Thoracic aorta (tissue), 2 donors: ENCODE measurements at regions not wholly inside any gene's neighbourhood (a gene's known extent, or its start where the extent isn't known, plus 50 kb on each side); places are given as distances from the start of the nearest gene placed in this dataset.

Source experiments
- ATAC-seq: fragments of 150-250 bp; one replicate; pipeline ENCODE4 v1.8.0; 2017; ENCODE audit warnings: low read depth; ENCODE audit not compliant: insufficient number of reproducible peaks, low FRiP score
- DNase-seq: peaks from one replicate; pipeline ENCODE4 v3.0.0-alpha.2; 2020; ENCODE audit warnings: low spot score
- H3K27ac ChIP-seq, 2 donors: fragments of 200-600 bp; sonication (generic); 1 replicate in 1 of 2; 2 replicates in 1 of 2; pipeline ENCODE4 v1.5.1; 2016; ENCODE audit warnings: mild to moderate bottlenecking in 2 of 2, moderate library complexity in 2 of 2
- H3K27me3 ChIP-seq: fragments of 200-600 bp; sonication (generic); replicated peaks from 2 replicates; pipeline ENCODE4 v1.6.0; 2016; ENCODE audit warnings: mild to moderate bottlenecking; ENCODE audit not compliant: insufficient read depth
- H3K36me3 ChIP-seq: fragments of 200-600 bp; sonication (generic); one replicate; pipeline ENCODE4 v1.5.1; 2016
- H3K4me1 ChIP-seq, 2 donors: fragments of 200-600 bp; sonication (generic); 1 replicate in 1 of 2; 2 replicates in 1 of 2; pipeline versions ENCODE4 v1.5.1 to v1.6.0; 2016; ENCODE audit warnings: low read depth in 2 of 2, mild to moderate bottlenecking in 1 of 2; ENCODE audit not compliant: control insufficient read depth in 1 of 2
- H3K4me3 ChIP-seq: fragments of 200-600 bp; sonication (generic); 2 replicates; pipeline ENCODE4 v1.5.1; 2016; ENCODE audit warnings: mild to moderate bottlenecking
- H3K9me3 ChIP-seq: fragments of 200-600 bp; sonication (generic); 2 replicates; pipeline ENCODE4 v1.5.1; 2016
- TF ChIP-seq, protein P1 (sequence below): fragments of 200-600 bp; sonication (generic); IDR thresholded peaks from one replicate; pipeline ENCODE4 v1.5.1; 2019; ENCODE audit warnings: antibody characterized with exemption

DNA sequence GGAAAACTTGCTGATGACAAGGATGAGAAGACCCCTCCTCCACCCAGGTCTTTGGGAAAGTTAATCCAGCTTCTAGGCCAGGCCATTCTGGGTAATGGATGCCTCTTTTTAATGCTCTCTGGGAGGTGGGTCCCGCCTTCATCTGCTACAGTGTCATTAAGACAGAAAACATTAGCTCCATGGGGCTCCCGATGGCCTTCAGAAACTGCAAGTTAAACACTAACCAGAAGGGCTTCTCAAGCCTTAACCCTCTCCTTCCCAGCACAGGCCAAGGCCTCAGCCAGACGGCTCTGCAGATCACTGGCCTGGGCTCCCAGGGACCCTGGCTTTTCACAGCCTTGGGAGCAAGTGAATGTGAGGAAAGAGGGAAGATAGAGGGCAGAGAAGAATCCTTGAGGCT, 364.9 kb downstream of the MATN1 start:
- DNase-seq (no peak), ATAC-seq (no peak)
- H3K4me3 ChIP-seq: no peak overlapping the region
- H3K36me3 ChIP-seq: no peaks in the 10 kb centered on the region
- H3K27me3 ChIP-seq: no peaks in the 10 kb centered on the region
- TF ChIP-seq, protein P1, sequence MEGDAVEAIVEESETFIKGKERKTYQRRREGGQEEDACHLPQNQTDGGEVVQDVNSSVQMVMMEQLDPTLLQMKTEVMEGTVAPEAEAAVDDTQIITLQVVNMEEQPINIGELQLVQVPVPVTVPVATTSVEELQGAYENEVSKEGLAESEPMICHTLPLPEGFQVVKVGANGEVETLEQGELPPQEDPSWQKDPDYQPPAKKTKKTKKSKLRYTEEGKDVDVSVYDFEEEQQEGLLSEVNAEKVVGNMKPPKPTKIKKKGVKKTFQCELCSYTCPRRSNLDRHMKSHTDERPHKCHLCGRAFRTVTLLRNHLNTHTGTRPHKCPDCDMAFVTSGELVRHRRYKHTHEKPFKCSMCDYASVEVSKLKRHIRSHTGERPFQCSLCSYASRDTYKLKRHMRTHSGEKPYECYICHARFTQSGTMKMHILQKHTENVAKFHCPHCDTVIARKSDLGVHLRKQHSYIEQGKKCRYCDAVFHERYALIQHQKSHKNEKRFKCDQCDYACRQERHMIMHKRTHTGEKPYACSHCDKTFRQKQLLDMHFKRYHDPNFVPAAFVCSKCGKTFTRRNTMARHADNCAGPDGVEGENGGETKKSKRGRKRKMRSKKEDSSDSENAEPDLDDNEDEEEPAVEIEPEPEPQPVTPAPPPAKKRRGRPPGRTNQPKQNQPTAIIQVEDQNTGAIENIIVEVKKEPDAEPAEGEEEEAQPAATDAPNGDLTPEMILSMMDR: no peak
- H3K4me1 ChIP-seq: no peaks in the 10 kb centered on the region
- H3K9me3 ChIP-seq: no peaks in the 10 kb centered on the region
- H3K27ac ChIP-seq: no peak overlapping the region

DNA sequence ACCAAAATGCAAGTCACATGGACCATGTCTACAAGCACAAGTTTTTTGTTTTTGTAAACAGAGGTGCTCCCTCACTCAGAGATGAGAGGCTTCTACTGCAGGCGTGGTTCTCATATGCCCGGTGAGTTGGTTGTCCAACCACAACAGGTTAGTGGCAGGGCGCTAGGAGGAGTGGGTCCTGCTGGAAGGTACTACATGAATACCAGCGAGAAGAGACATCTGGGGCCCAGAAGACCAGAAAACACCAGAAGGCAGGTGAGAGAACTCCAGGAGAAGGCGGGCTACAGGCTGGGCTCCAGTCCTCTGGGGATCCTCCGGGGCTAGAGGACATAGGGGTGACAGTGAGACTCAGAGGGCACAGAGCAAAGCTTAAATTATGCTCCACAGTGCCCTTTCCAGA, 366.5 kb downstream of the MATN1 start:
- H3K4me1 ChIP-seq: no peaks in the 10 kb centered on the region
- DNase-seq (no peak), ATAC-seq (no peak)
- no peak overlapping the region for H3K27ac ChIP-seq
- no peaks in the 10 kb centered on the region for H3K9me3 ChIP-seq
- no peak overlapping the region for H3K4me3 ChIP-seq
- no peaks in the 10 kb centered on the region for H3K27me3 ChIP-seq
- H3K36me3 ChIP-seq: no peaks in the 10 kb centered on the region
- TF ChIP-seq, protein P1: no peak

DNA sequence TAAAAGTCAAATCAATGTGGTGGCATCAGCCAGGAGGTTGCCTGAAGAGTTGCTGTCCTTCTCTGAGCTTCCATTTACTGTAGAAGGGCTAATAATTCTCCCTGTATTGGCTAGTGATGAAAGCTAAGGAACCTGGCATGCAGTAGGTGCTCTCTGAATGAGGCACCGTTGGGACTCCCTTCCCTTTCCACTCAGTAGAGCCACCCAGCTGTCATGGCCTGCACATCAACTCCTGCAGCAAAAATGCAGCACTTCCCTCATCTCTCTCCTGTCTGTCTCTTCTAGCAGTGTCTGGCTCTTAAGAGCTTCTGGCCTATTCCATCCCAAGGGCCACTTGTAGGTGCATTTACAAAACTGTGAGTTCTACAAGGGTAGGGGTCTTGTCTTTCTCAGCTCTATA, 369.0 kb downstream of the MATN1 start:
- DNase-seq: no peak
- Histone ChIP-seq H3K36me3 (no peaks in the 10 kb centered on the region), H3K27ac (no peak overlapping the region), H3K9me3 (no peaks in the 10 kb centered on the region), H3K4me1 (no peaks in the 10 kb centered on the region), H3K27me3 (no peaks in the 10 kb centered on the region), H3K4me3 (no peak overlapping the region)
- ATAC-seq: no peak
- TF ChIP-seq, protein P1: no peak

DNA sequence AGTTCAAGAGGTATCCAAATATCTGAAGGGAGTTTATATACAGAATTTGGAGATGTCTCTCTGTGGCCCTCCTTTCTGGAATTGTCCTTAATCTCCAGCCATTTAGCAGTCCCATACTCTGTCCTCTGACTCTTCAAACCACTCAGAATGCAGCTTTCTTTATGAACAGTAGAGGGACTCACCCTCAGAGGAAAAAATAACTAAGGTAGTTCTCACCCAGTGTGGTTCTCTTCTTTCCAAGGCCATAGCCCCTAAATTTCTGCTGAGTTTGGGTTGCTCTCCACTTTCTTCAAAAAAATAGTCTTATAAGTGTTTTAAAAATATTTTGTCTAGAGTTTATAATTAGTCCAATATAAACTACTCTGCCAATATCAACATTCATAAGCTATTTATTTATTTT, 369.7 kb downstream of the MATN1 start:
- no peak for DNase-seq
- no peak for ATAC-seq
- Histone ChIP-seq H3K27me3 (no peaks in the 10 kb centered on the region), H3K4me3 (no peak overlapping the region), H3K4me1 (no peaks in the 10 kb centered on the region), H3K36me3 (no peaks in the 10 kb centered on the region), H3K27ac (no peak overlapping the region), H3K9me3 (no peaks in the 10 kb centered on the region)
- TF ChIP-seq, protein P1: no peak

DNA sequence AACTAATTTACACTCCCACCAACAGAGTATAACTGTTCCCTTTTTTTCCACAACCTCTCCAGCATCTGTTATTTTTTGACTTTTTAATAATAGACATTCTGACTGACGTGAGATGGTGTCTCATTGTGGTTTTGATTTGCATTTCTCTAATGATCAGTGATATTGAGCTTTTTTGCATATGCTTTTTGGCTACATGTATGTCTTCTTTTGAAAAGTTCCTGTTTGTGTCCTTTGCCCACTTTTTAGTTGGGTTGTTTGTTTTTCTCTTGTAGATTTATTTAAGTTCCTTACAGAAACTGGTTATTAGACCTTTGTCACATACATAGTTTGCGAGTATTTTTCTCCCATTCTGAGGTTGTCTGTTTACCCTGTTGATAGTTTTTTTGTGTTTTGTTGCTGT, 375.2 kb downstream of the MATN1 start:
- TF ChIP-seq, protein P1: no peak
- H3K9me3 ChIP-seq: peaks cover 3% of the 10 kb centered on the region
- H3K27ac ChIP-seq: no peak overlapping the region
- no peak for DNase-seq
- H3K4me3 ChIP-seq: no peak overlapping the region
- no peak for ATAC-seq
- no peaks in the 10 kb centered on the region for H3K4me1 ChIP-seq
- H3K27me3 ChIP-seq: no peaks in the 10 kb centered on the region
- no peaks in the 10 kb centered on the region for H3K36me3 ChIP-seq
